ENCODE measurements at regions not wholly inside any gene's neighbourhood (a gene's known extent, or its start where the extent isn't known, plus 50 kb on each side); places are given as distances from the start of the nearest gene placed in this dataset.

GRCh38 chr16:79422064-79422463 lies 178.5 kb downstream of the MAF start:
- TF ChIP-seq NFE2L2 (IDR thresholded peaks at IDR 0.05; ENCODE audit: low read depth, low read length) (no peak), RAD21 (IDR thresholded peaks at IDR 0.05; ENCODE audit: low read length) (no peak), CTCF (conservative IDR thresholded peaks at IDR 0.05; ENCODE audit: low read depth, low read length) (no peak), RCOR1 (IDR thresholded peaks at IDR 0.05; ENCODE audit: insufficient replicate concordance, low read length) (no peak)
- Histone ChIP-seq H3K23ac (ENCODE audit: low read depth, low read length) (no peak overlapping the region), H4K8ac (ENCODE audit: low read depth in 2 of 2, low read length in 2 of 2) (no peak overlapping the region), H3K27ac (ENCODE audit: insufficient read depth, low read length) (no peak overlapping the region), H3K4me3 (ENCODE audit: insufficient read depth, low read depth, low read length) (no peak overlapping the region), H2BK20ac (ENCODE audit: low read depth, low read length) (no peak overlapping the region), H2AFZ (replicated peaks; ENCODE audit: low read length, poor library complexity) (no peak overlapping the region), H2AK9ac (replicated peaks; ENCODE audit: low read depth, low read length, poor library complexity) (no peak overlapping the region), H3K18ac (ENCODE audit: low read depth, low read length) (no peak overlapping the region), H4K20me1 (ENCODE audit: insufficient read depth, low read length) (no peaks in the 10 kb centered on the region), H3K27me3 (ENCODE audit: control insufficient read depth, insufficient read depth, low read length) (no peaks in the 10 kb centered on the region), H4K5ac (ENCODE audit: low read depth, low read length) (no peak overlapping the region), H3K56ac (ENCODE audit: extremely low read depth, insufficient read depth, low read length) (no peak overlapping the region), H3K79me1 (ENCODE audit: low read depth in 1 of 2, low read length in 2 of 2) (no peaks in the 10 kb centered on the region), H2BK5ac (ENCODE audit: low read depth, low read length, poor library complexity, severe bottlenecking) (no peak overlapping the region), H2AK5ac (ENCODE audit: low read depth, low read length) (no peak overlapping the region), H3K9me1 (ENCODE audit: insufficient read depth, low read length) (no peaks in the 10 kb centered on the region), H2BK120ac (ENCODE audit: low read depth, low read length) (no peak overlapping the region), H3K9me3 (ENCODE audit: control insufficient read depth, insufficient read depth, low read length) (peaks cover 15% of the 10 kb centered on the region), H3K4me2 (ENCODE audit: low read depth, low read length) (no peak overlapping the region), H3K9ac (ENCODE audit: low read depth, low read length) (no peak overlapping the region), H3K14ac (replicated peaks; ENCODE audit: low read depth, low read length) (no peak overlapping the region), H2BK15ac (ENCODE audit: low read depth, low read length) (no peak overlapping the region), H3K4ac (ENCODE audit: low read depth, low read length) (no peak overlapping the region), H3K4me1 (ENCODE audit: control insufficient read depth, insufficient read depth, low read length) (no peaks in the 10 kb centered on the region), H3K36me3 (ENCODE audit: control insufficient read depth, insufficient read depth, low read length) (no peaks in the 10 kb centered on the region), H4K91ac (ENCODE audit: insufficient read depth, low read depth, low read length) (no peak overlapping the region)
- no CpG with 5 or more reads among the region's 7 CpGs for WGBS, 2 experiments (ENCODE audit: extremely low coverage in 2 of 2, insufficient read length in 1 of 2)
- intact Hi-C loops (cut with micrococcal nuclease), result no loop called here
- ChIA-PET POLR2A (ENCODE audit: unreplicated experiment) (no interaction called here), CTCF (no interaction called here)
- DNase-seq (no peak), ATAC-seq (ENCODE audit: low read depth) (no peak)
- in situ Hi-C loops (cut with MboI; ENCODE audit: low sequenced_read_pairs), result no loop called here
- BruUV-seq (replicated peaks), result no TSS peak
- dilution Hi-C loops (cut with HindIII; ENCODE audit: low sequenced_read_pairs, unreplicated experiment), result no loop called here
